ENCODE measurements at regions not wholly inside any gene's neighbourhood (a gene's known extent, or its start where the extent isn't known, plus 50 kb on each side); places are given as distances from the start of the nearest gene placed in this dataset.

- TF ChIP-seq CTCF (IDR thresholded peaks at IDR 0.05), result no peak
- no peak for TF ChIP-seq POLR2A (IDR thresholded peaks at IDR 0.05)
- TF ChIP-seq EP300 (IDR thresholded peaks at IDR 0.05), result no peak
These were observed 272.7 kb downstream of the GFRA1 start for GRCh38 chr10:116000151-116000842.
